ENCODE measurements at regions not wholly inside any gene's neighbourhood (a gene's known extent, or its start where the extent isn't known, plus 50 kb on each side); places are given as distances from the start of the nearest gene placed in this dataset.

- Histone ChIP-seq H3K9ac (ENCODE audit: low read length in 5 of 5) (no peak overlapping the region), H3K27ac (ENCODE audit: low read depth, low read length) (no peak overlapping the region), H3K4me1 (ENCODE audit: control insufficient read depth in 5 of 5, insufficient read depth in 5 of 5, low read length in 5 of 5) (peaks cover 0 to 2% (median 0%) of the 10 kb centered on the region in 5 donors), H3K36me3 (ENCODE audit: control insufficient read depth in 5 of 5, insufficient read depth in 5 of 5, low read length in 5 of 5) (no peaks in the 10 kb centered on the region), H3K4me3 (ENCODE audit: low read depth in 1 of 5, low read length in 5 of 5) (no peak overlapping the region), H3K9me3 (ENCODE audit: control insufficient read depth in 5 of 5, low read length in 5 of 5) (no peaks in the 10 kb centered on the region), H3K27me3 (ENCODE audit: control insufficient read depth in 5 of 5, insufficient read depth in 4 of 5, low read length in 5 of 5) (no peaks in the 10 kb centered on the region)
Measured at GRCh38 chr13:53250977-53251376, 222.4 kb downstream of the OLFM4 start.

GRCh38 chr13:53254500-53254899 lies 225.9 kb downstream of the OLFM4 start:
- H3K36me3 ChIP-seq (ENCODE audit: control insufficient read depth in 5 of 5, insufficient read depth in 5 of 5, low read length in 5 of 5): no peaks in the 10 kb centered on the region
- peaks cover 0 to 4% (median 0%) of the 10 kb centered on the region in 5 donors for H3K27me3 ChIP-seq (ENCODE audit: control insufficient read depth in 5 of 5, insufficient read depth in 4 of 5, low read length in 5 of 5)
- H3K9me3 ChIP-seq (ENCODE audit: control insufficient read depth in 5 of 5, low read length in 5 of 5): no peaks in the 10 kb centered on the region

GRCh38 chr13:53255795-53256194 lies 227.2 kb downstream of the OLFM4 start:
- Histone ChIP-seq H3K27me3 (ENCODE audit: control insufficient read depth in 5 of 5, insufficient read depth in 4 of 5, low read length in 5 of 5) (peaks cover 0 to 4% (median 0%) of the 10 kb centered on the region in 5 donors), H3K36me3 (ENCODE audit: control insufficient read depth in 5 of 5, insufficient read depth in 5 of 5, low read length in 5 of 5) (no peaks in the 10 kb centered on the region), H3K27ac (ENCODE audit: low read depth, low read length) (no peak overlapping the region), H3K4me1 (ENCODE audit: control insufficient read depth in 5 of 5, insufficient read depth in 5 of 5, low read length in 5 of 5) (peaks cover 0 to 12% (median 0%) of the 10 kb centered on the region in 5 donors), H3K4me3 (ENCODE audit: low read depth in 1 of 5, low read length in 5 of 5) (no peak overlapping the region), H3K9ac (ENCODE audit: low read length in 5 of 5) (no peak overlapping the region), H3K9me3 (ENCODE audit: control insufficient read depth in 5 of 5, low read length in 5 of 5) (no peaks in the 10 kb centered on the region)

More at GRCh38 chr13:53254500-53254899, 225.9 kb downstream of the OLFM4 start:
- H3K9ac ChIP-seq (ENCODE audit: low read length in 5 of 5): no peak overlapping the region
- H3K4me3 ChIP-seq (ENCODE audit: low read depth in 1 of 5, low read length in 5 of 5): no peak overlapping the region
- H3K4me1 ChIP-seq (ENCODE audit: control insufficient read depth in 5 of 5, insufficient read depth in 5 of 5, low read length in 5 of 5): peaks cover 0 to 12% (median 0%) of the 10 kb centered on the region in 5 donors
- H3K27ac ChIP-seq (ENCODE audit: low read depth, low read length): no peak overlapping the region

DNA sequence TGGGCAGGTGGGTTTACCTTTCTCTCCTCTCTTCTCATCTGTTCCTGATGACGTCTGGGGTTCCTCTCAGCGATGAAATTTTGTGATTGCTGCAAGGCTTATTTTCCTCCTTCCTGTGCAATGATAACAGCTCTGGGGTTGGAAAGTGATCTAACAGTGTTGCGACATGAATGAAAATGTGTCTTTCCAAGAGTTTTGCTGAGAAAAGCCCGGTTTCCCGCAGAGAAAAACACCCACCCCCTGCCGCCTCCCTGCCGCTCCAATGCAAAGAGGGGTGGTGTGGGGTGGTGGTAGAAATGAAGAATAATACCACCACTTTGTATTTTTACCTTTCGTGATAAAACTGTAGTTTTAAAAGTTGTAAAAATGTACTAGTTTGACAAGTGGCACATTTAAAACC lies 232.0 kb downstream of the OLFM4 start:
- Histone ChIP-seq H3K4me1 (ENCODE audit: control insufficient read depth in 5 of 5, insufficient read depth in 5 of 5, low read length in 5 of 5) (peaks cover 0 to 12% (median 0%) of the 10 kb centered on the region in 5 donors), H3K4me3 (ENCODE audit: low read depth in 1 of 5, low read length in 5 of 5) (no peak overlapping the region), H3K27ac (ENCODE audit: low read depth, low read length) (no peak overlapping the region), H3K27me3 (ENCODE audit: control insufficient read depth in 5 of 5, insufficient read depth in 4 of 5, low read length in 5 of 5) (peaks cover 0 to 4% (median 0%) of the 10 kb centered on the region in 5 donors), H3K9me3 (ENCODE audit: control insufficient read depth in 5 of 5, low read length in 5 of 5) (no peaks in the 10 kb centered on the region), H3K36me3 (ENCODE audit: control insufficient read depth in 5 of 5, insufficient read depth in 5 of 5, low read length in 5 of 5) (no peaks in the 10 kb centered on the region), H3K9ac (ENCODE audit: low read length in 5 of 5) (no peak overlapping the region)

DNA sequence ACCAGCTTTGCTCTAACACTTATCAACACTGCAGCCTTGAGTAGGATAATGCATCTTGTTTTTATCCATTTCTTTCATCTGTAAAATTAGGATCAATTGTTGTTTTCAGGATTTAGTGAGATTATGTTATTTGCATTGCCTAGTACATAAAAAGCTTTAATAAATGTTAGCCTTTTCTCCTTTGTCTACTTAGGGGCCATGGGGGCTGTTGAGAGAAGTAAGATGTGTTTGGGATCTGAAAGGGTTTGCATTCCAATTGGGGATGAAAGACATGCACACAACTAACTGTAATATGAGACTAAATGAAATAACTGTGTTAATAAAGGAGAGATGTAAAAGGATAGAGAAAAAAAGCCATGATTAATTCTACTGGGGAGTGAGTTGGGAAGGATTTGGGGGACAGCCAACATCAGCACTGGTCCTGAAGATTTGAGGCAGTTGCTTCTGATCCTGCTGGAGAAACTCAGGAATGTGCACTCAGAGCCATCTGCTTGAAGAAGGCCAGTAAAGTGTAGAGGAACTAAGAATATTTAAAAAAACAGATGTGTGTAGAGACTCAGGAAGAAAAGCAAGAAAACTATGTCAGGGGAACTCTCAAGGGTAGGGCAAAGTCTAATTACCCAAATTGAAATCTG lies 236.3 kb downstream of the OLFM4 start:
- Histone ChIP-seq H3K36me3 (ENCODE audit: control insufficient read depth in 5 of 5, insufficient read depth in 5 of 5, low read length in 5 of 5) (no peaks in the 10 kb centered on the region), H3K27ac (ENCODE audit: low read depth, low read length) (no peak overlapping the region)

DNA sequence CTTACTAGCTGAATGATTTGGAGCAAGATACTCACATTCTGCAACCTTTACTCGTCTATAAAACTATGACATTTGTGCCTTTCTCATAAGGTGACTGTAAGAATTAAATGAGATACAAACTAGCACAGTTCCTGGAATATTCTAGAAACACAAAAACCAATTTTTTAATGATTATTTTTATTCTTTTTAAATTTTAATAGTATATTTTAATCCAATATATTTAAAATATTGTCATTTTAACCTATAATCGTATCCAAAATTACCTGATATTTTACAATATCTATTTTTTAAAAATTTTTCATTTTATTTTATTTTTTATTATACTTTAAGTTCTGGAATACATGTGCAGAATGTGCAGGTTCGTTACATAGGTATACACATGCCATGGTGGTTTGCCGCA lies 238.1 kb downstream of the OLFM4 start:
- Histone ChIP-seq H3K4me1 (ENCODE audit: control insufficient read depth in 5 of 5, insufficient read depth in 5 of 5, low read length in 5 of 5) (no peaks in the 10 kb centered on the region), H3K4me3 (ENCODE audit: low read depth in 1 of 5, low read length in 5 of 5) (no peak overlapping the region), H3K9me3 (ENCODE audit: control insufficient read depth in 5 of 5, low read length in 5 of 5) (no peaks in the 10 kb centered on the region), H3K9ac (ENCODE audit: low read length in 5 of 5) (no peak overlapping the region), H3K27me3 (ENCODE audit: control insufficient read depth in 5 of 5, insufficient read depth in 4 of 5, low read length in 5 of 5) (no peaks in the 10 kb centered on the region), H3K27ac (ENCODE audit: low read depth, low read length) (no peak overlapping the region), H3K36me3 (ENCODE audit: control insufficient read depth in 5 of 5, insufficient read depth in 5 of 5, low read length in 5 of 5) (no peaks in the 10 kb centered on the region)

More for the DNA sequence above, 236.3 kb downstream of the OLFM4 start:
- Histone ChIP-seq H3K4me3 (ENCODE audit: low read depth in 1 of 5, low read length in 5 of 5) (no peak overlapping the region), H3K4me1 (ENCODE audit: control insufficient read depth in 5 of 5, insufficient read depth in 5 of 5, low read length in 5 of 5) (no peaks in the 10 kb centered on the region), H3K9ac (ENCODE audit: low read length in 5 of 5) (no peak overlapping the region), H3K9me3 (ENCODE audit: control insufficient read depth in 5 of 5, low read length in 5 of 5) (no peaks in the 10 kb centered on the region), H3K27me3 (ENCODE audit: control insufficient read depth in 5 of 5, insufficient read depth in 4 of 5, low read length in 5 of 5) (no peaks in the 10 kb centered on the region)

DNA sequence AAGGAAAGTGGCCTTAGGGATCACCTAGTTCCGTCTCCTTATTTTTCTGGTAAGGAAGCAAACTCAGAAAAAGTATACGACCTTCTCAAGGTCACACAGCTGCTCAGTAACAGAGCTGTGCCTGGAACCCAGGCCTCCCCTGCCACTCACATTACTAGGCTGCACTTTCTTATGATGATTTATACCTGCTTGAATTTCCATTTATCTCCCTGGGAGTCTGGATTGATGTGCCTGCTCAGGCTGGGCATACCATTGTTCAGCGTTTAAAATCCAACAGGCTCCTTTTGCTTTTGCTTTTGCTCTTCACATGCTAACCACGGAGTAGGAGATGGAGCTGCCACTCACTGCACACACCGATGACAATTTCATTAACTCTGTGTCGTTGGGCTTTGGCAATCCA lies 241.0 kb downstream of the OLFM4 start:
- Histone ChIP-seq H3K4me3 (ENCODE audit: low read depth in 1 of 5, low read length in 5 of 5) (no peak overlapping the region), H3K9ac (ENCODE audit: low read length in 5 of 5) (no peak overlapping the region), H3K9me3 (ENCODE audit: control insufficient read depth in 5 of 5, low read length in 5 of 5) (no peaks in the 10 kb centered on the region), H3K36me3 (ENCODE audit: control insufficient read depth in 5 of 5, insufficient read depth in 5 of 5, low read length in 5 of 5) (no peaks in the 10 kb centered on the region), H3K27ac (ENCODE audit: low read depth, low read length) (no peak overlapping the region), H3K4me1 (ENCODE audit: control insufficient read depth in 5 of 5, insufficient read depth in 5 of 5, low read length in 5 of 5) (no peaks in the 10 kb centered on the region), H3K27me3 (ENCODE audit: control insufficient read depth in 5 of 5, insufficient read depth in 4 of 5, low read length in 5 of 5) (no peaks in the 10 kb centered on the region)

DNA sequence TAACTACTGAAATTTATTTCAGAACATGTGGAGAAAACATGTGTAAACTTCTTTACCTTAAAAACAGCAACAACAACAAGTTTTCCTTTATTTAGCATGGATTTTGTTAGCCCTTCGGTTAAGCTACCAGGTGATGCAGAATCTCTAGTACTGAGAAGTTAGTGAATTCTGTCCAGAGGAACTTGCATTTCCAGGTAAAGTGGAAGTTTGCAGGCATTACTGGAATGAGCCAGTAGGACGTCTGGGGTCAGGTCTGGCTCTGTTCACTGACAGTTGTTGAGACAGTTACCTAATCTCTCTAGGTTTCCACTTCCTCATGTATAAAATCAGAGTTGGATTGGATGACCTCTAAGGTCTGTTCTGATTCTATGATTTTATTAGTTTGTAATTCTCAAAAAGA lies 244.3 kb downstream of the OLFM4 start:
- no peak overlapping the region for H3K4me3 ChIP-seq (ENCODE audit: low read depth in 1 of 5, low read length in 5 of 5)
- H3K36me3 ChIP-seq (ENCODE audit: control insufficient read depth in 5 of 5, insufficient read depth in 5 of 5, low read length in 5 of 5): no peaks in the 10 kb centered on the region
- H3K9me3 ChIP-seq (ENCODE audit: control insufficient read depth in 5 of 5, low read length in 5 of 5): no peaks in the 10 kb centered on the region
- no peak overlapping the region for H3K9ac ChIP-seq (ENCODE audit: low read length in 5 of 5)
- H3K27me3 ChIP-seq (ENCODE audit: control insufficient read depth in 5 of 5, insufficient read depth in 4 of 5, low read length in 5 of 5): no peaks in the 10 kb centered on the region
- no peaks in the 10 kb centered on the region for H3K4me1 ChIP-seq (ENCODE audit: control insufficient read depth in 5 of 5, insufficient read depth in 5 of 5, low read length in 5 of 5)
- no peak overlapping the region for H3K27ac ChIP-seq (ENCODE audit: low read depth, low read length)

DNA sequence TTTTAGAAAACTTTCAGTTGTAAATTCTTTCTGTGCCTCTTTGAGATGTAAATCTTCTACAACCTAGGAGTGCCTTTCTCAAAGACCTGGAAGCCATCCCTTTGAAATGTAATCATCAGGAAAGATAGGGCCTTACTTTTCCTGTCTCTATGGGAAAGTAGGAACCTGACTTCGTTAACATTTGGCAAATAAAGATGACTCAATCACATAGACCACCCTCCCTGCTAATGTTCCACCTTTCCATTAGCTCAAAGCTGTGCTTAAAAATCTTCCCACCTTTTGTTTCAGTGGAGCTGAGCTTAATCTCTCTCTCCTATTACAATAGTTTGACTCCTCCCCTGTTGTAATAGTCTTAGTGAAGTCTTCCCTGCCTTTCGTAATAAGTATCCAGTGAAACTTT lies 247.7 kb downstream of the OLFM4 start:
- Histone ChIP-seq H3K9me3 (ENCODE audit: control insufficient read depth in 5 of 5, low read length in 5 of 5) (no peaks in the 10 kb centered on the region), H3K4me1 (ENCODE audit: control insufficient read depth in 5 of 5, insufficient read depth in 5 of 5, low read length in 5 of 5) (no peaks in the 10 kb centered on the region), H3K36me3 (ENCODE audit: control insufficient read depth in 5 of 5, insufficient read depth in 5 of 5, low read length in 5 of 5) (no peaks in the 10 kb centered on the region), H3K9ac (ENCODE audit: low read length in 5 of 5) (no peak overlapping the region), H3K27ac (ENCODE audit: low read depth, low read length) (no peak overlapping the region), H3K27me3 (ENCODE audit: control insufficient read depth in 5 of 5, insufficient read depth in 4 of 5, low read length in 5 of 5) (no peaks in the 10 kb centered on the region), H3K4me3 (ENCODE audit: low read depth in 1 of 5, low read length in 5 of 5) (no peak overlapping the region)

DNA sequence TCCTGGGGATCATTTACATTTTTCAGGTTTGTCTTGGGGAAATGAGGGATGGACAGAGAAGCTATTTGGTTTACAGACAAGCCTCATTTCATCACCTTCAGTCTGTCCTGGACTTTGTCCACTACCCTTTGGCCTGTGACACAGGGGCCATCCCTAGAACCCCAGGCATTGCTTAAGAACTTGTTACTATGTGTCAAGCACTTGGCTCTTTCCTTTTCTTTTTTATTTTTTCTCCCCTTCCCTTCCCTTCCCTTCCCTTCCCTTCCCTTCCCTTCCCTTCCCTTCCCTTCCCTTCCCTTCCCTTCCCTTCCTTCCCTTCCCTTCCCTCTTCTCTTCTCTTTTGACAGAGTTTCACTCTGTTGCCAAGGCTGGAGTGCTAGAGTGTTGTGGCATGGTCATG lies 253.1 kb downstream of the OLFM4 start:
- Histone ChIP-seq H3K36me3 (ENCODE audit: control insufficient read depth in 5 of 5, insufficient read depth in 5 of 5, low read length in 5 of 5) (no peaks in the 10 kb centered on the region), H3K4me1 (ENCODE audit: control insufficient read depth in 5 of 5, insufficient read depth in 5 of 5, low read length in 5 of 5) (no peaks in the 10 kb centered on the region), H3K27ac (ENCODE audit: low read depth, low read length) (no peak overlapping the region), H3K9me3 (ENCODE audit: control insufficient read depth in 5 of 5, low read length in 5 of 5) (no peaks in the 10 kb centered on the region), H3K4me3 (ENCODE audit: low read depth in 1 of 5, low read length in 5 of 5) (no peak overlapping the region), H3K9ac (ENCODE audit: low read length in 5 of 5) (no peak overlapping the region), H3K27me3 (ENCODE audit: control insufficient read depth in 5 of 5, insufficient read depth in 4 of 5, low read length in 5 of 5) (peaks cover 0 to 2% (median 0%) of the 10 kb centered on the region in 5 donors)
